Heart left ventricle (tissue), 16 donors: ENCODE measurements at regions not wholly inside any gene's neighbourhood (a gene's known extent, or its start where the extent isn't known, plus 50 kb on each side); places are given as distances from the start of the nearest gene placed in this dataset.

ENCODE experiments used
- ATAC-seq, 4 donors: fragments of 200-7000 bp; cut with Tn5 transposase; one replicate each; pipeline ENCODE4 v1.9.1; 2020 to 2022; ENCODE audit warnings: moderate library complexity in 4 of 4, mild to moderate bottlenecking in 3 of 4, moderate number of reproducible peaks in 1 of 4
- DNase-seq, 5 donors: peaks; one replicate each; pipeline ENCODE4 v3.0.0-alpha.2; 2020
- H3K27ac ChIP-seq, 12 donors: fragments of 200-600 bp; sonication (generic) in 4 of 12; one replicate each; pipeline versions ENCODE4 v1.5.0 to v1.8.0; 2016 to 2022; ENCODE audit warnings: mild to moderate bottlenecking in 2 of 12
- H3K27me3 ChIP-seq, 9 donors: fragments of 200-600 bp; sonication (generic) in 2 of 9; one replicate each; pipeline versions ENCODE4 v1.5.1 to v1.8.0; 2016 to 2022; ENCODE audit warnings: mild to moderate bottlenecking in 3 of 9
- H3K36me3 ChIP-seq, 9 donors: fragments of 200-600 bp; sonication (generic) in 2 of 9; one replicate each; pipeline versions ENCODE4 v1.5.0 to v1.8.0; 2018 to 2022; ENCODE audit warnings: mild to moderate bottlenecking in 2 of 9
- H3K4me1 ChIP-seq, 12 donors: fragments of 200-600 bp; sonication (generic) in 4 of 12; one replicate each; pipeline versions ENCODE4 v1.5.0 to v1.8.0; 2016 to 2022; ENCODE audit warnings: mild to moderate bottlenecking in 3 of 12
- H3K4me3 ChIP-seq, 12 donors: fragments of 200-600 bp; sonication (generic) in 4 of 12; one replicate each; pipeline versions ENCODE4 v1.5.0 to v1.8.0; 2017 to 2022; ENCODE audit warnings: mild to moderate bottlenecking in 9 of 12, moderate library complexity in 4 of 12
- H3K9me3 ChIP-seq, 12 donors: fragments of 200-600 bp; sonication (generic) in 4 of 12; one replicate each; pipeline versions ENCODE4 v1.5.0 to v1.8.0; 2016 to 2022; ENCODE audit warnings: mild to moderate bottlenecking in 1 of 12
- CTCF ChIP-seq, 12 donors: fragments of 200-600 bp; sonication (generic) in 4 of 12; IDR thresholded peaks; one replicate each; pipeline versions ENCODE4 v1.5.0 to v1.8.0; 2018 to 2022; ENCODE audit warnings: antibody characterized with exemption in 12 of 12, mild to moderate bottlenecking in 5 of 12
- POLR2A ChIP-seq, 2 donors: fragments of 450-650 bp; IDR thresholded peaks; one replicate each; pipeline ENCODE4 v1.6.1; 2017; ENCODE audit warnings: antibody characterized with exemption in 2 of 2, mild to moderate bottlenecking in 2 of 2, moderate library complexity in 2 of 2
- WGBS, 4 donors: extraction: QIAGEN DNeasy Blood & Tissue Kit in 2 of 4; methylation state at CpG; one replicate each; pipeline versions ENCODE4 v1.1.5 to v1.1.7; 2013 to 2018; 5-methylcytosine and 5-hydroxymethylcytosine counted together
- intact Hi-C, 10 donors: fragments of 100-400 bp; cut with DNase I; formaldehyde crosslinking; loops; one replicate each; pipeline versions ENCODE4 v1.11.1 to v1.14.2; 2022
- donor health status: ischemic (EF 13 %, LVEDD 7.1; RV severe dilation, severe dysfunction).
- donor health status: healthy with polysubstance abuse.
- donor health status: DM: no; HTN: yes; CAD: no.
- donor health status: DM: no; HTN: no; CAD: no.
- donor health status: ischemic (EF 25% LVEDD 6.9; RV normal size, moderate dysfunction).
- donor health status: ischemic (EF 25% LVEDD 5.7; RV mildly dilated, moderate dysfunction).
- donor health status: healthy.
- donor health status: DM: yes; HTN: yes; CAD: no.
- donor health status: ischemic (EF 35%, LVEDD 5.7; RV mildly dilated, moderate dysfunction).
- donor health status: nonischemic (EF 11% LVEDD 7.7; RV severe dilation, severe dysfunction).
- donor health status: DM: yes; HTN: yes; CAD: no.
- donor health status: PGD.
- donor health status: ischemic (EF 29% LVEDD 5.4; RV normal size, mild dysfunction).
- donor health status: nonischemic (EF 23%, LVEDD 6.1; RV moderate dilation, normal function).

DNA sequence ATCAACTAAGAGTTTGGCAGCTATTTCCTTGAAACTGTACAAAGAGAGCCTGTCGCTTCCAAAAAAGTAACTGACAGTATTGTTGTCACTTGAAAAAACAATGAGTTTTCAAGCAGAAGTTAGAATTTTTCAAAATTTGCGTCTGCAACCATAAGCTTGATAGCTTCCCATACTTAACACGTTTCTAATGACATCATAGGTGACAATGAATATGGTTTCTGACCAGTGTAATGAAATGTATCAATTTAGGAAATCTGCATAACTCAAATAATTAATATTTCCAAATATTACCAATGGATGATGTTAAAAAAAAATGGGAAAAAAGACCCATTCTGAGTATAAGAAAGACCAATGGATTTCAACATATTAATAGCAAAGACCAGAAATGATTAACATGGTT, 165.4 kb upstream of the CRY1 start:
- Histone ChIP-seq H3K27ac (no peak overlapping the region), H3K9me3 (peaks cover 0 to 7% (median 0%) of the 10 kb centered on the region in 12 donors), H3K27me3 (peaks cover 0 to 17% (median 0%) of the 10 kb centered on the region in 9 donors), H3K4me3 (no peak overlapping the region), H3K36me3 (no peaks in the 10 kb centered on the region), H3K4me1 (no peaks in the 10 kb centered on the region)
- no peak for DNase-seq
- 73 to 84% (median 75%) methylated on average over 3 of the region's 3 CpGs for WGBS, 4 donors
- TF ChIP-seq CTCF (IDR thresholded peaks at IDR 0.05): no peak
- TF ChIP-seq POLR2A (IDR thresholded peaks at IDR 0.05): no peak
- intact Hi-C loops: no loop called here
- ATAC-seq: no peak

GRCh38 chr12:107263980-107264379, 170.6 kb upstream of the CRY1 start:
- TF ChIP-seq POLR2A (IDR thresholded peaks at IDR 0.05): no peak
- no peak for TF ChIP-seq CTCF (IDR thresholded peaks at IDR 0.05)
- DNase-seq: no peak
- intact Hi-C loops: no loop called here
- peaks cover 0 to 9% (median 0%) of the 10 kb centered on the region in 9 donors for H3K27me3 ChIP-seq
- H3K4me3 ChIP-seq: no peak overlapping the region
- no peaks in the 10 kb centered on the region for H3K4me1 ChIP-seq
- H3K9me3 ChIP-seq: peaks cover 0 to 10% (median 0%) of the 10 kb centered on the region in 12 donors
- no peaks in the 10 kb centered on the region for H3K36me3 ChIP-seq
- no peak overlapping the region for H3K27ac ChIP-seq
- ATAC-seq: no peak

- peaks cover 0 to 10% (median 0%) of the 10 kb centered on the region in 12 donors for H3K9me3 ChIP-seq
- no peak overlapping the region for H3K27ac ChIP-seq
- intact Hi-C loops: no loop called here
- no peak for DNase-seq
- no peak for ATAC-seq
- H3K4me3 ChIP-seq: no peak overlapping the region
- 38 to 57% (median 40%) methylated on average over 7 of the region's 7 CpGs for WGBS, 4 donors
- TF ChIP-seq CTCF (IDR thresholded peaks at IDR 0.05) (no peak), POLR2A (IDR thresholded peaks at IDR 0.05) (no peak)
- H3K4me1 ChIP-seq: no peaks in the 10 kb centered on the region
- no peaks in the 10 kb centered on the region for H3K36me3 ChIP-seq
- H3K27me3 ChIP-seq: peaks cover 0 to 11% (median 0%) of the 10 kb centered on the region in 9 donors
These were observed 171.3 kb upstream of the CRY1 start for GRCh38 chr12:107264667-107265066.

GRCh38 chr12:107267604-107268003, 174.3 kb upstream of the CRY1 start:
- intact Hi-C loops: no loop called here
- DNase-seq: no peak
- no peaks in the 10 kb centered on the region for H3K4me1 ChIP-seq
- no peaks in the 10 kb centered on the region for H3K36me3 ChIP-seq
- no peak overlapping the region for H3K4me3 ChIP-seq
- H3K9me3 ChIP-seq: peaks cover 0 to 10% (median 0%) of the 10 kb centered on the region in 12 donors
- peaks cover 0 to 5% (median 0%) of the 10 kb centered on the region in 9 donors for H3K27me3 ChIP-seq
- TF ChIP-seq POLR2A (IDR thresholded peaks at IDR 0.05) (no peak), CTCF (IDR thresholded peaks at IDR 0.05) (no peak)
- ATAC-seq: no peak
- 44 to 70% (median 61%) methylated on average over 1 of the region's 1 CpG for WGBS, 4 donors
- no peak overlapping the region for H3K27ac ChIP-seq
